IPS DF 4.7 (cell line): ENCODE measurements at regions not wholly inside any gene's neighbourhood (a gene's known extent, or its start where the extent isn't known, plus 50 kb on each side); places are given as distances from the start of the nearest gene placed in this dataset.
"Not testable (repeated sequence)": the region's sequence is repeated elsewhere in the genome, so short reads cannot be mapped to it uniquely, and the experiment has no call there.

Source experiments
- DNase-seq: peaks from one replicate; pipeline ENCODE4 v3.0.0-alpha.2; 2013; ENCODE audit warnings: low spot score; ENCODE audit errors: extremely low read depth

- DNase-seq: no peak
Observed at GRCh38 chr2:14751581-14751980, 119.1 kb downstream of the LRATD1 start.

GRCh38 chr2:14752295-14752694 lies 119.8 kb downstream of the LRATD1 start:
- no peak for DNase-seq

GRCh38 chr2:14756122-14756541 lies 123.6 kb downstream of the LRATD1 start:
- DNase-seq: no peak

- DNase-seq: no peak
Observed at GRCh38 chr2:14756981-14757657, 124.6 kb downstream of the LRATD1 start.

GRCh38 chr2:14759082-14759481 lies 126.6 kb downstream of the LRATD1 start:
- no peak for DNase-seq

GRCh38 chr2:14760169-14760568 lies 127.7 kb downstream of the LRATD1 start:
- DNase-seq: no peak

DNA sequence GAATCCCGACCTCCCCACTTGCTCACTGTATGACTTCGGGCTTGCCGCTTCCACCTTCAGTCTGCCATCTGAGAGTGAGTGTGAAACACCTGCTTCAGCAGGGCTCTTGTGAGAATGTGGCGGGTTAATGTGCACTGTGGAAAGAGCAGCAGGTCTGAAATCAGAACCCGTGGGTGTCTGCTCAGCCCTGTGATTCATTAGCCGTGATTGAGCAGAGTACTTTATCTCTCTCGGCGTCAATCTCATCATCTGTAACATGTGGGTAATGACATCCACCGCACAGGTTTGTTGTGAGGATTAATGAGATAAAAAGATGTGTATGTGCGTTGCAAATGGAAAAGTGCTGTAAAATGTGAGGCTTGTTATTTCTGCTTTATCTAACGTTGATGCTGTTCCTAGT lies 128.6 kb downstream of the LRATD1 start:
- no peak for DNase-seq

- DNase-seq: no peak
Observed at GRCh38 chr2:14773696-14774095, 141.2 kb downstream of the LRATD1 start.

GRCh38 chr2:14774436-14774968 lies 142.0 kb downstream of the LRATD1 start:
- DNase-seq: no peak

- DNase-seq: no peak
Observed at GRCh38 chr2:14776216-14776615, 143.7 kb downstream of the LRATD1 start.

GRCh38 chr2:14778015-14778414 lies 145.5 kb downstream of the LRATD1 start:
- no peak for DNase-seq

DNA sequence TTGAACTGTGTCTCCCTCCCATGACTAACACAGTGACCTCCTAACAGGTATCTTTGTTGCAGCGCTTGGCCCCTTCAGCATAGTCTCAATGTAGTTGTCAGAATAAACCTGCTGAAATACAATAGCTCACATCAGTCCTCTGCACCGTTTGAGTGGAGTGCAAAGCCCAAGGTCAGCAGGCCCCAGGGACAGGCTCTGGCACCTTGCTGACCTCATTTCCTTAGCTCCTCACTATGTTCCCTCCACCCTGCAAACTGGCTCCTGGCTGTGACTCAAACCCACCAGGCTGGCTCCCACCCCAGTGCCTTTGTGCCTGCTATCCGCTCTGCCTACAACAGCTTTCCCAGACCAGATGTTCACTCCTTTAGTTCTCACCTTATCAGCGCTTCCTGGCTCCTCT lies 146.7 kb downstream of the LRATD1 start:
- no peak for DNase-seq

DNA sequence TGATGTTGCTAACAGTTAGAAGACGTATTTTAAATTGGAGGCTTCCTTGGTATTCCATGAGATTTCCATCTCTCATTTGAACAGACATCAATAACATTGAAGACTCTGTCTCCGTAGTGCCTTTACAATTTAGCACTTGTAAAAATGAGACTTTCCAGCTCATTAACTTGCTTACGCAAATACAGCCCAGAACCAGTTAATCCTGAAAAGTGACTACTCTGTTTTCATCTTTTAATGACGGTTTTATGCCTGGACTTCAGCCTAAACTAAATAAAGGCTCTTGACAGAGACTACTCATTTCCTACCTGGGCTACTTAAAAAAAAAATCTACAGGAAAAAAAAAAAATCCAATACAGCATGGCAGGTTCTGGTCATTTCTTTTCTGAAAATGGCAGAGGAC lies 148.6 kb downstream of the LRATD1 start:
- DNase-seq: no peak

- not testable (repeated sequence) for DNase-seq
Observed at GRCh38 chr2:14788814-14789213, 156.3 kb downstream of the LRATD1 start.

DNA sequence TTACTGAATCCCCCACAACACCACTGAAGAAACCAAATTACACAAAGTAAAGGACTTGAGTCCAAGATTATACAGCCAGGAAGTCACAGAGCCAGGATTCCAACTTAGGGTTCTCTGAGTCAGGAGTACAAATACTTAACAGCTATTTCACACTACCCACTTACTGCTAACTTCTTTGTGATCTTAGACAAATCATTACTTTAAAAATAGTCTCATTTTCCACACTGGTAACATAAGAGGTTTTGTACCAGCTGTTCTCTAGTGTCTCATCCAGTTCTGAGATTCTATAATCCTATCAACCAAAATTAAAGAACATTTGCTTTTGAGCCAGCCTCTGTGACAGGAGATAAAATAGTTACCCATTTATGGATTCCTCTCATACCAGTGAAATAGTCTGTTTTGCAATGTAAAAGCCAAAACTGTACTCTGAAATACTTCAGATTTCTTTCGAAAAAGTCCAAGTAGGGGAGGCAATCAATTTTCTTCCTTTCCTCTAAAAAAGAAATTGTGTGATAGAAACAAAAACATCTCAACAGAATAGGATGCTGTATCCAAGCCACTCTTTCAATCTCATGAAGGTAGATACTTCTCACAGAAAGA lies 157.6 kb downstream of the LRATD1 start:
- DNase-seq: no peak

DNA sequence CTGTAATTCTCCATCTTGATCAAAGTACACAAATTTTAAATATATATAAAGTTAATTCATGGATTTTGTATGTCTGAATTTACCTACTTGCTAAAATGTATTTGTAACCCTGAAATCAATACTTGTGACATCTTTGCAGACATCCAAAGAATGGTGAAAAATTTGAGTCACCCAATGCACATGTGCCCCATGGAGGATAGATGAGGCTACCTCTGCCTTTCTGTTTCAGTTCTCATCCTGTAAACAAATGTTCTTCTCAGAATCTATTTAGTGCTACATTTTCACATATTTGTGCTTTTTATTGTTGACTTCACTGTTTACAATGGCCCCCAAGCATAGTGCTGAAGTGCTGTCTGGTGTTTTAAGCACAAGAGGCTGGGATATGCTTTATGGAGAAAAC lies 171.5 kb downstream of the LRATD1 start:
- DNase-seq: no peak

GRCh38 chr2:14804902-14805301 lies 172.4 kb downstream of the LRATD1 start:
- DNase-seq: no peak

- DNase-seq: no peak
Observed at GRCh38 chr2:14806613-14807012, 174.1 kb downstream of the LRATD1 start.

DNA sequence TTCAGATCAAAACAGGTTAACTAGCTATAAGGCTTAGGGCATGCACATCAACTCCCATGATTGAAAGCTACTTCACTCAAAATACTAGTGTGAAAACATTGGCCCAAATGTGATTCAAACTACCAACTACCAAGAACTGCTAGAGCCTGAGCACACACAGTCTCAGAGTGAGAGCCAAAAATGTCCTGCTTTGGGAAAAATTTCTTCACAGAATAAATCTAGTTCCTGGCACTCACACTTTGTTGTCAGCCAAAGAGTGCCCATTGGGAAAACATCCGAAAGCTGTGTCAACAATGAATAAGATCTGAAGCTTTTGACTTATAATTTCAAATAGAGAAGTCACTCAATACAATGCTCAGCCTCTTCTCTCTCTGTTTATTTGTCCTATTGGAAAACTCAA lies 182.7 kb downstream of the LRATD1 start:
- no peak for DNase-seq

GRCh38 chr2:14816069-14817060 lies 183.8 kb downstream of the LRATD1 start:
- no peak for DNase-seq

- DNase-seq: no peak
Observed at GRCh38 chr2:14817848-14818247, 185.3 kb downstream of the LRATD1 start.

DNA sequence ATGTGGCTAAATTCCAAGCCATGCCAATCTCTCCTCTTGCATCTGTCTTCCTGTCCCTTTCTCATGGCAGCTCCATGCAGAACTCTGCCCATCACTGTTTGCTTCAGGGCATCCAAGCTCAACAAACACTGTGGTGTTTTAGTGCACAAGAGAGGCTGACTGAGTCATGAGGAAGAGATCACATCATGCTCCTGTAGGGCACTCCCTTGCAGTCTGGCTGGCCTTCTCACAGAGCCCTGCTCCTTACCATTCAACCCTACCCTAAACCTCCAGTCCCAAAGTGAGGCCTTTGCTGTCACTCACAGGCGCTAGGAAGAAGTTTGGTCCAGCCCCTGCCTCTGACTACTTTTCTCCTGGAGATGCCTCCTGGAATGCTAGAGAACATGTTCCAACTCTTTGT lies 194.0 kb downstream of the LRATD1 start:
- DNase-seq: no peak
